Upper lobe of right lung (tissue), 1 donor: ENCODE measurements at regions not wholly inside any gene's neighbourhood (a gene's known extent, or its start where the extent isn't known, plus 50 kb on each side); places are given as distances from the start of the nearest gene placed in this dataset.

Source experiments
- ATAC-seq: fragments of 200-7000 bp; cut with Tn5 transposase; one replicate; pipeline ENCODE4 v1.9.1; 2020; ENCODE audit warnings: mild to moderate bottlenecking, moderate library complexity
- DNase-seq: peaks from one replicate; pipeline ENCODE4 v3.0.0-alpha.2; 2020
- H3K27ac ChIP-seq: fragments of 200-600 bp; one replicate; pipeline ENCODE4 v1.8.0; 2022
- H3K27me3 ChIP-seq: fragments of 200-600 bp; one replicate; pipeline ENCODE4 v1.8.0; 2022; ENCODE audit warnings: mild to moderate bottlenecking
- H3K36me3 ChIP-seq: fragments of 200-600 bp; one replicate; pipeline ENCODE4 v1.8.0; 2022
- H3K4me1 ChIP-seq: fragments of 200-600 bp; one replicate; pipeline ENCODE4 v1.8.0; 2022
- H3K4me3 ChIP-seq: fragments of 200-600 bp; one replicate; pipeline ENCODE4 v1.8.0; 2022; ENCODE audit warnings: mild to moderate bottlenecking
- H3K9me3 ChIP-seq: fragments of 200-600 bp; one replicate; pipeline ENCODE4 v1.8.0; 2022
- intact Hi-C: fragments of 100-400 bp; cut with DNase I; formaldehyde crosslinking; loops from one replicate; pipeline ENCODE4 v1.11.0; 2022
- TF ChIP-seq, protein P1 (sequence below): fragments of 200-600 bp; IDR thresholded peaks from one replicate; pipeline ENCODE4 v1.8.0; 2022; ENCODE audit warnings: antibody characterized with exemption
- donor health status: DM: no; HTN: yes; CAD: no; lungs with severe emphysema.

DNA sequence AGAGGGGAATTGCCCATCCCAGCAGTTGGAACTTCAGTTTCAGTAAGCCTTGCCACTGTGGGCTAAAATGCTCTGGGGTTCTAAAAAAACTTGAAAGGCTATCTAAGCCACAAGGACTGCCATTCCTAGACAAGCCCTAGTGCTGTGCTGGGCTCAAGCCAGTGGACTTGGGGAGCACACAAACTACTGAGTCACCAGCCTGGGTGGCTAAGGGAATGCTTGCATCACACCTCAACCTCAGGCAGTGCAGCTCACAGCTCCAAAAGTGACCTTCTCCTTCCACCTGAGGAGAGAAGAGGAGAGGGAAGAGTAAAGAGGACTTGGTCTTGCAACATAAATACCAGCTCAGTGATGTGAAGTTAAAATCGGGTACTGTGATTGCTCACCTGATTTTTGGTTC, 116.7 kb upstream of the GLRA2 start:
- intact Hi-C loops, result no loop called here
- H3K27me3 ChIP-seq, result no peaks in the 10 kb centered on the region
- H3K4me3 ChIP-seq, result no peak overlapping the region
- ATAC-seq, result no peak
- H3K27ac ChIP-seq, result no peak overlapping the region
- TF ChIP-seq, protein P1, sequence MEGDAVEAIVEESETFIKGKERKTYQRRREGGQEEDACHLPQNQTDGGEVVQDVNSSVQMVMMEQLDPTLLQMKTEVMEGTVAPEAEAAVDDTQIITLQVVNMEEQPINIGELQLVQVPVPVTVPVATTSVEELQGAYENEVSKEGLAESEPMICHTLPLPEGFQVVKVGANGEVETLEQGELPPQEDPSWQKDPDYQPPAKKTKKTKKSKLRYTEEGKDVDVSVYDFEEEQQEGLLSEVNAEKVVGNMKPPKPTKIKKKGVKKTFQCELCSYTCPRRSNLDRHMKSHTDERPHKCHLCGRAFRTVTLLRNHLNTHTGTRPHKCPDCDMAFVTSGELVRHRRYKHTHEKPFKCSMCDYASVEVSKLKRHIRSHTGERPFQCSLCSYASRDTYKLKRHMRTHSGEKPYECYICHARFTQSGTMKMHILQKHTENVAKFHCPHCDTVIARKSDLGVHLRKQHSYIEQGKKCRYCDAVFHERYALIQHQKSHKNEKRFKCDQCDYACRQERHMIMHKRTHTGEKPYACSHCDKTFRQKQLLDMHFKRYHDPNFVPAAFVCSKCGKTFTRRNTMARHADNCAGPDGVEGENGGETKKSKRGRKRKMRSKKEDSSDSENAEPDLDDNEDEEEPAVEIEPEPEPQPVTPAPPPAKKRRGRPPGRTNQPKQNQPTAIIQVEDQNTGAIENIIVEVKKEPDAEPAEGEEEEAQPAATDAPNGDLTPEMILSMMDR, result no peak
- no peaks in the 10 kb centered on the region for H3K9me3 ChIP-seq
- DNase-seq, result no peak
- no peaks in the 10 kb centered on the region for H3K36me3 ChIP-seq
- no peaks in the 10 kb centered on the region for H3K4me1 ChIP-seq

DNA sequence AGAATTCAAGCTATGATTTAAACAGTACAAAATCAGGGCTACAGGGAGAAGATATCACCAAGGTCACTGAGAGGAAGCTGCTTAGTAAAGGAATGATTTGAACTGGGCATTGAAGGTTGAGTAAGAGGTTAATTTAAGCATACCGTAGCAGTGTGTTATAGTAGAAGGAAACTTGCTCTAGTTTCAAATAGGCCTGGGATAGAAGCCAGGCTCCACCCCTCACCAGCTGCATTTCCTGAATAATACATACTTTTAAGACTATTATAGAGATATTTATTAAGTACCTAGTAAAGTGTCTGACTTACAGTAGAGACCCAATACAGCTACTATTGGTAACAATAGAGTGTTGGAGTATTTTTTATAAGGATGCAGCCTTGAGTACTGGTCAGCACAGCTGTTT, 118.0 kb upstream of the GLRA2 start:
- intact Hi-C loops, result no loop called here
- ATAC-seq, result no peak
- Histone ChIP-seq H3K27me3 (no peaks in the 10 kb centered on the region), H3K27ac (no peak overlapping the region), H3K36me3 (no peaks in the 10 kb centered on the region), H3K9me3 (no peaks in the 10 kb centered on the region), H3K4me1 (no peaks in the 10 kb centered on the region), H3K4me3 (no peak overlapping the region)
- DNase-seq, result no peak
- TF ChIP-seq, protein P1, result no peak

DNA sequence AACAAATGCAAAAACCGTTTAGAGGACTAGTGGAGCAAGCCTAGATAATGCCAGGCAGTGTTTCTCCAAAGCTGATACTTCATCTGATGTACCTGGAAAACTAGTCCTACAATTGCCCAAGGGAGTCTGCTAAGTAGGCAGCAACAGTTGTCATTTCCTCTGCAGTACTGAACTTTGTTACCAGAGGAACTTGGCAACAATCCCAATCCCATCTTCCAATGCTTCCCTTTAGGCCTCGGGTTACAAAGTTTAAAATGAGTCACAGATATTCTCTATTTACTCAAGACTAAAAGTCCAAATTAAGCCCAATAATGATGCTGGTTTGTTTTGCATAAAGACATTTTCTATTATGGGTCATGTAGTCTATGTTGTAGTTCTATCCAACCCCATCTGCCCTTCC, 120.0 kb upstream of the GLRA2 start:
- intact Hi-C loops, result no loop called here
- Histone ChIP-seq H3K27ac (no peak overlapping the region), H3K9me3 (no peaks in the 10 kb centered on the region), H3K27me3 (no peaks in the 10 kb centered on the region), H3K4me1 (no peaks in the 10 kb centered on the region), H3K36me3 (no peaks in the 10 kb centered on the region), H3K4me3 (no peak overlapping the region)
- TF ChIP-seq, protein P1, result no peak
- DNase-seq, result no peak
- ATAC-seq, result no peak

DNA sequence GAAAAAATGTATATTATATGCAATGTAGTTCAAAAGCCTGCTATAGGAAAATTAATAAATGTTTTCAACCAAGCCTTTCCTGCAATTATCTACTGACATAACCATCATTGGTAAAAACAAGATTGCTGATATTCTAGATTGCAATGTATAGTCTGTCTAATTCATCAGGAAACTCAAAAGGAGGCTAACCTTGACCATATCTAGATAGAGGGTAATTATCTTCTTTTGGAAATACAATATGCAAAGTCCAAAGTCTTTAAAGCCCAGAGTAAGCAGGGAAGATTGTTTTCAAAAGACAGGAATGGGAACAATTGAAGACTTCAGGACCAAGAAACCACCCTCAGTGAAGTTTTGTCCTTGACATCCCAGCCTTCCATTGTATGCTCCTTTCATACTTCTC, 123.1 kb upstream of the GLRA2 start:
- no peak overlapping the region for H3K4me3 ChIP-seq
- ATAC-seq (no peak), DNase-seq (no peak)
- intact Hi-C loops, result no loop called here
- TF ChIP-seq, protein P1, result no peak
- H3K27me3 ChIP-seq, result no peaks in the 10 kb centered on the region
- H3K36me3 ChIP-seq, result no peaks in the 10 kb centered on the region
- H3K4me1 ChIP-seq, result no peaks in the 10 kb centered on the region
- no peaks in the 10 kb centered on the region for H3K9me3 ChIP-seq
- no peak overlapping the region for H3K27ac ChIP-seq

DNA sequence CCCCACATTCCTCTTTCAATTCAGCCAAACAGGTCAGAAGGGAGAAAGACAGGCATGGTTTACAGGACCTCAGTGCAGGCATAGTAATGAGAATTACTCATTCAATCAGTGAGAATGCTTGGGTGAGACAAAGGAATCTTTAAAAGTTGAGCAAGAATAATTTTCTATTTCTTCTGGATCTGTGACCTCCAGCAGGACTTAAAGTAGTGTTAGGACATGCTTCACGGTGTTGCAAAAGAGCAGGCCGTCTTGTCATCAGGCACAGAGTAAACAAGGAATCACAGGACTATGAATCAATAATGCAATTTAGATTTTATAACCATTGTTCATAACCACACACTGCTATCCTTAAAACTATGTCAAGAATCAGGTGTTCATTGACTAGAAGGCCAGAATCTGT, 130.6 kb upstream of the GLRA2 start:
- TF ChIP-seq, protein P1, result no peak
- intact Hi-C loops, result no loop called here
- ATAC-seq (no peak), DNase-seq (no peak)
- H3K27me3 ChIP-seq, result no peaks in the 10 kb centered on the region
- no peaks in the 10 kb centered on the region for H3K4me1 ChIP-seq
- H3K4me3 ChIP-seq, result no peak overlapping the region
- no peak overlapping the region for H3K27ac ChIP-seq
- H3K9me3 ChIP-seq, result no peaks in the 10 kb centered on the region
- no peaks in the 10 kb centered on the region for H3K36me3 ChIP-seq

DNA sequence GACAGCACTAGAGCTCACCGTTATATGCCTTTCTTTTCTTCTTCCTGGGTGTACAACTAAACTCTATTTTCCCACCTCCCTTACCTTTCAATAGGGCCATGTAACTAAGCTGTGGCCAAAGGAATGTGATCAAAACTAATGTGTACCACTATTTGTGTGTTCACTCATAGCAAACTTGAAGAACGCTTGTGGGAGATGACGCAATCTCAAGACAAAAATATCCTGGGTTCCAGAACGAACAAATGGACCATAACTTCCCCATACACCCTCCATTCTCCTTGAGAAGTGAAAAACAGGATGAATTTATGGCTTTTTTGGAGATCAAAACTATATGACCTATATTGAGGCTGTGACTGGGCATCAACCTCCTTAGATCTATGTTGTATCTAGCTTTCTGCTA, 139.7 kb upstream of the GLRA2 start:
- ATAC-seq (no peak), DNase-seq (no peak)
- TF ChIP-seq, protein P1, result no peak
- no peak overlapping the region for H3K4me3 ChIP-seq
- no peaks in the 10 kb centered on the region for H3K27me3 ChIP-seq
- H3K27ac ChIP-seq, result no peak overlapping the region
- H3K4me1 ChIP-seq, result no peaks in the 10 kb centered on the region
- intact Hi-C loops, result no loop called here
- H3K36me3 ChIP-seq, result no peaks in the 10 kb centered on the region
- no peaks in the 10 kb centered on the region for H3K9me3 ChIP-seq
